UCSD-AML1 (cell line): ENCODE measurements at regions not wholly inside any gene's neighbourhood (a gene's known extent, or its start where the extent isn't known, plus 50 kb on each side); places are given as distances from the start of the nearest gene placed in this dataset.

Experiments
- DNase-seq: peaks from one replicate; lab custom pipeline; 2025; ENCODE audit not compliant: unreplicated experiment; lab: John Stamatoyannopoulos, UW

DNA sequence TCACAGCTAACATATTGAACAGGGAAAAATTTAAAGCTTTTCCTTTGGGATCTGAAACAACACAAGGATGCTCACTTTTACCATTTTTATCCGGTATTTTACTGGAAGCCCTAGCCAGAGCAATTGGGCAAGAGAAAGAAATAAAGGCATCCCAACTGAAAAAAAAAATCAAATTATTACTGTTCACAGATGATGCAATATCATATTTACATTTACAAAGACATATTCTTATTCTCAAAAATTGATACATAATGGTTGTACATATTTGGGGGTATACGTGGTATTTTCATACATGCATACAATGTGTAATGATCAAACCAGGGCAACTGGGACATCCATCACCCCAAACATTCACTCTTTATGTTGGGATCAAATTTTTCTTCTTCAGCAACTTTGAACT is 337.0 kb upstream of the SLC7A11 start:
- no peak for DNase-seq

DNA sequence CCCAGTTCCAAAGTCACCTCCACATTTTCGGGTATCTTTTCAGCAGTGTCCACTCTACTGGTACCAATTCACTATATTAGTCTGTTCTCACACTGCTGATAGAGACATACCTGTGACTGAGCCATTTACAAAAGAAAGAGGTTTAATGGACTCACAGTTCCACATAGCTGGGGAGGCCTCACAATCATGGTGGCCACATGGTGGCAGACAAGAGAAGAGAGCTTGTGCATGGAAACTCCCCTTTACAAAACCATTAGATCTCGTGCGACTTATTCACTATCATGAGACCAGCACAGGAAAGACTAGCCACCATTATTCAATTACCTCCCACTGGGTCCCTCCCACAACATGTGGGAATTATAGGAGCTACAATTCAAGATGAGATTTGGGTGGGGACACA is 335.7 kb upstream of the SLC7A11 start:
- DNase-seq = peak; percentile 7

DNA sequence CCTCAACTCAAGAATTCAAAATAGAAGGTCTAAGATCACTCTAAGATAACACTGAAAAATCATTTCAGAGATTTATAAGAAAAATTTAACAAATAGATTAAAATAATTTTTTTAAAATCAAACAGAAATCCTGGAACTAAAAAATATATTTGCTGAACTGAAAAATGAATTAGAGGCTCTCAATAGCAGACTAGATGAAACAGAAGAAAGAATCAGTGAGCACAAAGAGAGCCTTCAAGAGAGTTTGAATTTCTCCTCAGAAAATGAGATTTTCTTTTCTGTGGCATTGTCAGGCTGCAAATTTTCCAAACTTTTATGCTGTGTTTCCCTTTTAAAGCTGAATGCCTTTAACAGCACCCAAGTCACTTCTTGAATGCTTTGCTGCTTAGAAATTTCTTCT is 335.0 kb upstream of the SLC7A11 start:
- no peak for DNase-seq

DNA sequence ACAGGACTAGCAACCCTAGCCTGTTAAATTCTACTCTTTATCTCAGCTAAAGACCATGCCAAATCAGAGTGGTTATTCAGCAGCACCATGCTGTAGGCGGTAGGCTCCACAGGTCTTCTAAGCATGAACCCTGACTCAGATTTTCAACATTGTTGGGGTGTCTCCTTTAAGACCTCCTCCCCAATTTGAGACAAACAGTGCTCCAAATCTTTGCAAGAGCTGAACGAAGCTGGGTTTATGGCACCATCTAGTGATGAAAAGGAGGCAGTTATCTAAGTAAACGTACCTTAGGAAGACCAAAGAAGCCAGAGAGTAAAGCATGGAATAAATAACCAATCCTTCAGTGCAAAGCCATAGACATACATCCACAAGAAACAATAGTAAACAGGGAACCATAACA is 334.5 kb upstream of the SLC7A11 start:
- no peak for DNase-seq

DNA sequence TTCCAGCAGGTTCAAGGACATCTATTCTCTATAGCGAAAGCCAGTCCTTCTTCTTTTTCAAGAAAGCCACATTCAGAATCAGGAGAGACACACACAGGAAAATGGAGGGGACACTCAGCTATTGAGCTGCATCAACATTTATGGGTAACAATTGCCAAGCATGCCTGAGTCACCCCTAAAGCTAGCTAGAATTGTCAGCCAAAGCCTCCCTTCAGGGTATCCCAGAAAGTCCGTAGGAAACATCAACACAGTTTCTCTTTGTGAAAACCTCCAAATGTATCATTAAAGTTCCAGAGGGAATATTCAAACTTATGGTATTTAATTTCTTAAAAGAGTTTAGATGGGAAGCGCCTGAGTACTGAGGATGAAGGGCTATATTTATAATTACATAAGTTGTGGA is 331.1 kb upstream of the SLC7A11 start:
- DNase-seq = no peak

DNA sequence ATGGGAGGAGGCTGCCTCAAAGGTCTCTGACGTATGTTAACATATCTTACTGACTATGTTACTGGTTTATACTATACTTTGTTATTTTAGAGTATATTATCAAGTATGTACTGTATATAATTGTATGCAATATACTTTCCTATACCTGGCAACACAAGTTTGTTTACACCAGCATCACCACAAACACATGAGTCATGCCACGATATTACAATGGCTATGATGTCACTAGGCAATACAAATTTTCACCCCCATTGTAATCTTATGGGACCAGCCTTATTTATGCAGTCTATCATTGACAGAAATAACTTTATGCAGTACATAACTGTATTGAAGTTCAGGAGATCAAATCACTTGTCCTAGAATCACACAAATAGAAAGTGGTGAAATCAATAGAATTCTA is 329.9 kb upstream of the SLC7A11 start:
- no peak for DNase-seq

DNA sequence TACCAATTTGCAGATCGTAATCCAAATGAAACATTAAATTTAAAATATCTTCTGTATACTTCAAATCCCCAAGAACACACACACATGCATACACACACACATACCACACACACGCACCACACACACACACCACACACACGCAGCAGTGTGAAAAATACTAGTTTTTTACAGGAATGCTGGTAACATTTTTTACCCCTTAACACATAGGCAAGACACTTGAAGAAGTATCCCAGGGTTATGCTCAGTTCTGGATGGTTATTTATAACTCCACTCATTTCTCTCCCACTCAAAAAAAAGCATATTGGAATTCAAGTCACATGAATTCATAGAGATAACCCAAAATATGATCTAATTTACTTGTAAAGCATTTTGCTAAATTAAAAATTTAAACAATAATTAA is 325.5 kb upstream of the SLC7A11 start:
- DNase-seq = no peak

DNA sequence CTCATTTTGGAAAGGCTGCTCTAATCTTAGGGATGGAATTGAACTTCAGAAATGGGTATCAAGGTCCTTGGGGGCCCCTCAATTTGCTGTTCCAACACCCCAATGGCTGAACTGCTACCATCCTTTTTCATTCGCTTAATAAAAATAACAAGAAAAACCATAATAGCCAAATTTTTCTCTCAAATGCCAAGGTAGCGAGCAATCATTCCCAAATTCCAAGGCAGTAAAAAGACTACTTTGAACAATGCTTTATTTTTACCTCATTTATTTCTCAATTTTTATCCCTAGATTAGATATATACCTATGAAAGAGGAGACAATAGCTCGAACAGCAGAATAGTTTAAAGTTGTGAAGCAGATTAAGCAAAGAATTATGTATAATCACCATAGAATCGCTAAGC is 323.4 kb upstream of the SLC7A11 start:
- DNase-seq = no peak

DNA sequence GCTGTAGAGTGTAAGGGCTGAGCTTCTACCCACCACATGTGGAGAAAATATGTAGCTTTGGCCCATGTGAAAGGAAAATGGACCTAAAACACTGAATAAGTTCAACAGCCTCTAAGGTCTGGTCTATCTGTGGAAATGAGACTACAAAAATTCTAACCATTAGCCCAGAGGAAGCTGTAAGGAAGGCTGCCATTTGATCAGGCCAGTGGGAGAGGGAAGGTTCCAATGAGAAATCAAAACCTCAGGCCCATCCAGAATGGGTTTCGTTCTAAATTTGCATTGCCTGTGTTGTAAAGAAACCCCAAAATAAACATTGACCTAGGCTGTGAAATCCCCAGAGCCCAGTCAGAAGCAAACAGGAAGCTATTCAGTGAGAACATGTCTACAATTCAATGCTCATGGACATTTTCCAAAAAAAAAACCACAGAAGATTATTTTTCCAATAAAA is 320.4 kb upstream of the SLC7A11 start:
- DNase-seq = no peak

DNA sequence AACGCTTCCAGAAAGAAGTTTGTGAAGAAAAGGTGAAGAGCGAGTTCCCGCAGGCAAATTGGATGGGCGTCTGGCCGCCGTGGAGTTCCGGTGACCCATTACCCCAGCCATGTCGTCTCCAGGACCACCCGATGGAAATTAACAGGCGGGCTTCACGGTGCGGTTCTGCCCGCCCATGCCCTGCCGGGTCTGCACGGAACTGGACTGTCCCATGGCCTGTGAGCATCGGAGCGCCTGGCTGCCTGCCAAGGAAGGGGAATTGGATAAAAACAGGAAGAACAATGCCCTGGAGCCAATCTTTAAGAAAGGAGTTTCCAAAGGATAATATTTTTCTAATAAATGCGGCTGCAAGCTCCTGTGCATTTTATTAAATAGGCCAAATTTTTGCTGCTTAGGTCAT is 319.8 kb upstream of the SLC7A11 start:
- no peak for DNase-seq

DNA sequence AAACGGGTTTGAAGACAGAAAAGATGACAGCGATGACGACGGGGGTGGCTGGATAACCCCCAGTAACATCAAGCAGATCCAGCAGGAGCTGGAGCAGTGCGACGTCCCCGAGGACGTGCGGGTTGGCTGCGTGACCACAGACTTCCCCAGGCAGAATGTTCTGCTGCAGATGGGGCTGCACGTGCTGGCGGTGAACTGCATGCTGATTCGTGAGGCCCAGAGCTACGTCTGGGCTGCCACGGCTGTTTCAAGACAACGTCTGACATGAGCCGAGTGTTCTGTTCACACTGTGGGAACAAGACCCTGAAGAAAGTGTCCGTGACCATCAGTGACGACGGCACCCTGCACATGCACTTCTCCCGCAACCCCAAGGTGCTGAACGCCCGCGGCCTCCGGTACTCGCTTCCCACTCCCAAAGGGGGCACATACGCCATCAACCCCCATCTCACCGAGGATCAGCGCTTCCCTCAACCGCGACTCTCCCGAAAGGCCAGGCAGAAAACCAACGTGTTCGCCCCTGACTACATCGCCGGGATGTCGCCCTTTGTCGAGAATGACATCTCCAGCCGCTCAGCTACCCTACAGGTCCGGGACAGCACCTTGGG is 319.2 kb upstream of the SLC7A11 start:
- no peak for DNase-seq

DNA sequence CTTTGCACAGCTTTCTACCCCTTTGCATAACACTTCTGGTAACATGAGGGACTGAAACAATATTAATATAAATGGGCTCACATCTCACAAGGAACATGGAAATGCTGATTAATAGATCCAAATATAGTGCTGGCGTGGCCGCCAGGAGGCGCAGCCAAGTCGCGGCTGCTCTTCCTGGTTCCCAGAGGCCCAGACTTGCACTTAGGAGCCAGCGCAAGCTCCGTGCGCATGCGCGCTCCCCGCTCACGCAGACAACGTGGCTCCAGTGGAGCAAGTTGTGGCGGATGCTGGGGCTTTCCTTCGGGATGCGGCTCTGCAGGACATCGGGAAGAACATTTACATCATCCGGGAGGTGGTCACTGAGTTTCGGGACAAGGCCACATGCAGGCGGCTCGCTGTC is 318.3 kb upstream of the SLC7A11 start:
- no peak for DNase-seq

DNA sequence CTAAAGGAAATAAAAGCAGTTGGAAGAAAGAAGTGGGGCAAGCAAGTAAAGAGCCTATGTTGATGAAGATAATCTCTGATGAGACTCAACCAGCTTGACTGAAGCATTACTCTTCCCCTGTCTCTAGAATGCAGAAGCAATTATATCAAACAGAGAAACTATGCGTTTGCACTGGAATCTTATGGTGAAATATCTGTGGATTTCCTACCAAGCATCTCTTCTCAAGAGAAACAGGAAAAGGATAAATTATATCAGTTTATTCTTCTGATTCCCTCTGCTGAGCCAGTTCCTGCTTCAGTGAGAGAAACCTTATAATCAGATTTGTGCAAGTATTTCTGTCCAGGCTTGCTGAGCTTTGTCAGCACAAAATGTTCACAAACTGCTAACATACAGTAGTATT is 316.7 kb upstream of the SLC7A11 start:
- DNase-seq = no peak

DNA sequence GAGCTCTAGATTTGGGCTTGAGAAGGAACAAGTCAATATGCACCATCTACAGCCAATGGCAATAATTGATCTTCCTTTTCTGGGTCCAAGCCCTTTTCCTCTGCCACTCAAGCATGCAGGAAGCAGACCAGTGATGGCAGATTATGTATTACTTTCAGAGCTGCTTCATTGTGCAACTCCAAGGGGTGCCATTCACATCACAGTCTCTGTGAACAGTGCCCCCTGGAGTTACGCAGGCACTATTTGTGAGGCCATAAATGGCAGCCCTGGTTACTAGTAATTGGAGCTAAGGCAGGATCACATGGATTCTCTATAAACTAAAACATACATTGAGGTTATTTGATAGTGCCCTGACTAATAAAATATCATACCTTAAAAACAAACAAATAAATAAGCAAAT is 313.4 kb upstream of the SLC7A11 start:
- peak; percentile 5 for DNase-seq

DNA sequence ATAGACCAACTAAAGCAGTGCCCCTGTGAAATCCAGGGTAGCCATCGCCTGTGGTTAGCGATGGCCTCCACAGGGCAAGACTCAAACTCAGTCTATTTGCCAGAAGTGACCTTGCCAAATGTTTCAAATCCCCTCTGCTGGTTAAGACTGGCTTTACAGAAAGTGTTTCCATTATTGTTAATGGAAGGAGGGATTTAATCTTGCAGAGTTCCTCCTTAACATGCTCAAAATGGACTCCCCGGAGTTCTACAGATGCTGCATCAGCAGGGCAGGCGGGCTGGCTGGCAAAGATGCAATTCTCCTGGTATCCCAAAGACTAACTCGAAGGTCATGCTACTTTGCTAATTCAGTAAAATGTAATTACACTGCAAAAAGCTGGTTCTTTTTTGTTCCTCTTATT is 313.0 kb upstream of the SLC7A11 start:
- no peak for DNase-seq

DNA sequence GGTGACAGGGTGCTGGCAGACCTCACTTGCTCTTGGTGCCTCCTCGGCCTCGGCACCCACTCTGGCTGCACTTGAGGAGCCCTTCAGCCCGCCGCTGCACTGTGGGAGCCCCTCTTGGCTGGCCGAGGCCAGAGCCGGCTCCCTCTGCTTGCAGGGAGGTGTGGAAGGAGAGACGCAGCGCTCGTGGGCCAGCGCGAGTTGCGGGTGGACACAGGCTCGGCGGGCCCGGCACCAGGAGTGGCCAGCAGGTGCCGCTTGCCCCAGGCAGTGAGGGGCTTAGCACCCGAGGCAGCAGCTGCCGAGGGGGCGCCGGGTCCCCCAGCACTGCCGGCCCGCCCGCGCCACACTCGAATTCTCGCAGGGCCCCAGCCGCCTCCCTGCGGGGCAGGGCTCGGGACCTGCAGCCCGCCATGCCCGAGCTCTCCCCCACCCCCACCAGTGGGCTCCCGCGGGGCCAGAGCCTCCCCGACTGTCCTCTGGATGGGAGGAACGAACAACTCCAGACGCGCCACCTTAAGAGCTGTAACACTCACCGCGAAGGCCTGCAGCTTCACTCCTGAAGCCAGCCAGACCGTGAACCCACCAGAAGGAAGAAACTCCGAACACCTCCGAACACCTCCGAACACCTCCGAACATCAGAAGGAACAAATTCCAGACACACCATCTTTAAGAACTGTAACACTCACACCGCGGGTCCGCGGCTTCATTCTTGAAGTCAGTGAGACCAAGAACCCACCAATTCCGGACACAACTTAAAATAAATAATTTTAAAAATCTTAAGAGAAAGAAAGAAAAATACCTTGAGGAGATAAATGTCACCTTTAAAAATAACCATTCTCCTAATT is 311.1 kb upstream of the SLC7A11 start:
- DNase-seq = no peak

DNA sequence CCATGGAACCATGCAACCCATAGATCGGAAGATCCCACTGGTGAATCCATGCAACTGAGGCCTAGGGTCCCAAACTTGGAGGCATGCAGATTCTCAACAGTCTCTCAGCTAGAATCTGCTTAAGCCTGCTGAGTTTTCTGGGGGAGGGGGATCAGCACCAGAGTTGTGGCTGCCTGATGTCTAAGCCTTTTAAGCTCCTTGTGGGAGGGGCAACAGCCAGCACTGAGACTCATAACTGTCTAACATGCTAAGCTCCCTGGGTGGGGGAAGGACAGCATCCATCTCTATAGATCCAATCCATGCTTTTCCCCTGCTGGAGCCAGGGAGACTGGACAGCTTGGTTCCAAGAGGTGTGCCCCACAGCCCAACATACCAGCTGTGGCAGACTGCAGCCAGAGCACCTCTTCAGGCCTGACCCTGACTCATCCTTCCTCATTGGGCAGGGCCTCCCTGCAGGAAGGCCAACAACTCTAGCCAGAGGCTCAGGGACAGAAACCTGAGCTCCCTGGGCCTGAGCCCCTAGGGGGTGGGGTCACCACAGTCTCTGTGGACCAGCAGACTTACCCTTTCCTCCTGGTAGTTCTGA is 300.1 kb upstream of the SLC7A11 start:
- DNase-seq = no peak

DNA sequence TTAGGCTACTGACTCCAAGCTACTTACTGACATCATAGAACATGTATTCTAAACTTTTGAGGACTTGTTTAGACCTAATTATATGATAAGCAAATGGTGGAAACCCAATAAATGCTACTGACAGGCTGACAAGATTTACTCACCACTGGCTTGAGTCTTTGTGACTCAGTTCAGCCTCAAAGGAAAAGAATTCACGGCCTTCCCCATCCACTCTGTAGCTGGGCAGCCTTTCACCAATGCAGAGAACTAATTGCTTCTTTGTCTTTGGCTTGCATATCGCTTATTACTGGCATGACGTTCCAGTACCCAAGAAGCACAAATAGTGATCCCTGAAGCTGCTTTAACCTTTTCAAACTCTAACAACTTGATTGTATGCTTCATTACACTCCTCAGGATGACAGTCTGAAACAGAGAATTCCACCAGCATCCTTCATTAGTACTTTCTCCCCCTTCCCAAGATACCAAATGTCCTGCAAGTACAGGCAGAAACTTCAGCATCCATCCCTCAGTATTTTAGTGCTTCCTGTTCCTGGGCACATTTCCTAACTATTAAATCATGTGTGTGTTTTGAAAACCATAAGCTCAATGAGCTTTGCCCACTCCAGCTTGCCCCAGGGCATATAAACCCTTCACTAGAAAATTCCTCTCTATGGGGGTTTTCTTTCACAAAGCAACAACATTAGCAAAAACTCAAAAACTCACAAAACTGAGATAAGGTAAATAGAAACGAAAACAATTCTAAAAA is 298.1 kb upstream of the SLC7A11 start:
- DNase-seq = no peak

DNA sequence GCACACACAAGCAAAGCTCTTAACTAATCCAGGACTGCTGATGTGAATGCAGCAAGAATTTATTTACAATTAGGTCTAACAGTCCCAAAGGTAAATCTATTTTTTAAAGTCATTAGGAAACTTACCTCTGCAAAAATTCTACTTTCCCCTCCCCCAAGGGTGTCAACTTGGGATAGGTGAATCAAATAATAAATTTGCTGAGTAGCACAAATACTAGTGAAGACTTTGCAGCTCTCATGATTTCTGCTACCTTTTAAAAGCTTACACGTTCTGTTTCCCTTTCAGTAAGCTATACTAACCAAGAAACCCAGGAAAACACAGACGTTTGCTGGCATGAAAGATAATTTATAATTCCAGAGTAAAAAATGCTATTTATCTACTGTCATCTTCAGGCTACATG is 296.6 kb upstream of the SLC7A11 start:
- no peak for DNase-seq

DNA sequence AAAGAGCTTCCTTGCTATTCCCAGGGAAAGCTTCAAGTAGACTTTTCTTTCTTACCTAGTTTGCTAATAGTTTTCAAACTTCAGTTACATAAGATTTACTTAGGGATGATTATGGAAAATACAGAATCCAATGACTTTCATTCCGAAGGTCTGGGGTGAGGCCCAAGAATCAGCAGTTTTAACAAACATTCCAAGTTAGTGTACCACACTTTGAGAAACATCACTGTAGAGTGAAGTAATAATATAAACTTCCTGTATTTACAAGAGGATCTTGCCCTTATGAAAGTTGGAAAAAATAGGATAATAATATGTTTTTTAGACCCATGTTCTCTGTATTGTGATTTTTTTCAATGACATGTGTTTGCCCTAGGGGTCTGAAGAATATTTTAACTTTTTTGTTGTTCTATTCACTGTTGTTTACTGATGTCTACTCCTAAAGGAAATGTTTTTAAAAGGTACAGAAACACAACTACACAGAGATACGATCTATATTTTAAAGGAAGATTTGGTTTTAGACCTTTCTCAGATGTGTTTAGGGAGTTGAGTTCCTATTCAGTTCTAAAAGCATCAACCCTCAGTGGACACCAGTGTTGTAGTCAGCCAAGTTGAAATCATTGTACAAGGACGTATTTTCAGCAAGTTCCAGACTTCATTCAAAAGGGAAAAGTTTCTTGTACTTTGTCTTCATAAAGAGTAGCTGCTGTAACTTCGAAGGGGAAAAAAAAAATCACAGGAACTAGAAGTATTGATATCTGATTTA is 295.8 kb upstream of the SLC7A11 start:
- no peak for DNase-seq

DNA sequence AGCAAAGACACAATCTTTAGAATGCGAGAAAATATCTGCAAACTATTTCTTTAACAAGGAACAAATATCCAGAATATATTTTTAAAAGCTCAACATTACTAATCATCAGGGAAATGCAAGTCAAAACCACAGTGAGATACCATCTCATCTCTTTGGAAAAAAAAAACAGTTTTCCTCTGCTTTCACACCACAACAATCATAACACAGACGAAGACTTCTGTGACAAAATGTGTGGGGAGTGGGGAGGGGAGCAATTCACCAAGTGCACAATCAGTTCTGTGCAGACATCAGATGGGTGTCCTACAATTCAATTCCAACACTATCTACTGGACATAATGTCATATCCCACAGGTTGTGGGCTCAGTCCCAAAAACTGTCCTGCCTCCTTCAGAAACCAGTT is 293.2 kb upstream of the SLC7A11 start:
- DNase-seq = no peak
